H1 (cell line): ENCODE measurements at regions not wholly inside any gene's neighbourhood (a gene's known extent, or its start where the extent isn't known, plus 50 kb on each side); places are given as distances from the start of the nearest gene placed in this dataset.

Experiments
- CTCF ChIA-PET: fragments of 300-600 bp; sonication (Branson Sonifier 250); formaldehyde crosslinking; loops from one replicate; lab custom pipeline; 2021; ENCODE audit not compliant: partially characterized antibody; lab: Charles Lee
- POLR2A ChIA-PET: fragments of 300-600 bp; sonication (Branson Sonifier 250); formaldehyde crosslinking; loops from one replicate; lab custom pipeline; 2021; ENCODE audit warnings: inconsistent platforms; ENCODE audit not compliant: partially characterized antibody; lab: Charles Lee
- DNase-seq, 2 experiments: peaks; one replicate each; pipeline versions ENCODE4 v3.0.0 to v3.0.0-alpha.2; 2010 to 2022; ENCODE audit warnings: low spot score in 2 of 2, low read depth in 1 of 2, mixed read lengths in 1 of 2
- FAIRE-seq: peaks from 2 replicates; lab custom pipeline; 2011; peaks lifted over from hg19 to GRCh38; lab: Jason Lieb, UNC
- H2AFZ ChIP-seq: 2 replicates; pipeline ENCODE4 v1.8.1; 2012; ENCODE audit warnings: low read length, inconsistent platforms
- H2AK5ac ChIP-seq: 2 replicates; pipeline ENCODE4 v1.6.1; 2013; ENCODE audit warnings: low read depth, low read length
- H2BK120ac ChIP-seq: replicated peaks from 2 replicates; pipeline ENCODE3; 2013; ENCODE audit warnings: low read depth, low read length, inconsistent platforms
- H2BK12ac ChIP-seq: 2 replicates; pipeline ENCODE4 v1.6.1; 2013; ENCODE audit warnings: low read depth, low read length
- H2BK15ac ChIP-seq: 2 replicates; pipeline ENCODE4 v1.6.1; 2013; ENCODE audit warnings: low read length
- H2BK20ac ChIP-seq: 2 replicates; pipeline ENCODE4 v1.6.1; 2013; ENCODE audit warnings: low read length
- H2BK5ac ChIP-seq: 2 replicates; pipeline ENCODE4 v1.6.1; 2013; ENCODE audit warnings: low read depth, low read length
- H3K14ac ChIP-seq: 2 replicates; pipeline ENCODE4 v1.6.1; 2013; ENCODE audit warnings: inconsistent platforms; ENCODE audit not compliant: insufficient read length
- H3K18ac ChIP-seq: 2 replicates; pipeline ENCODE4 v1.6.1; 2013; ENCODE audit warnings: low read length; ENCODE audit errors: extremely low read depth
- H3K23ac ChIP-seq: 2 replicates; pipeline ENCODE4 v1.6.1; 2013; ENCODE audit warnings: inconsistent platforms; ENCODE audit not compliant: insufficient read length
- H3K23me2 ChIP-seq: 2 replicates; pipeline ENCODE4 v1.6.1; 2013; ENCODE audit warnings: low read depth, low read length
- H3K27ac ChIP-seq: 2 replicates; pipeline ENCODE4 v1.6.1; 2011; ENCODE audit warnings: low read depth, low read length, inconsistent platforms
- H3K27me3 ChIP-seq, 4 experiments: replicated peaks in 1 of 4; 1 replicate in 1 of 4; 2 replicates in 3 of 4; pipeline versions ENCODE4 v1.6.1 to v1.8.1; 2011 to 2013; ENCODE audit warnings: low read length in 3 of 4, mild to moderate bottlenecking in 3 of 4, inconsistent platforms in 2 of 4, mixed read lengths in 2 of 4, moderate library complexity in 1 of 4; ENCODE audit not compliant: control insufficient read depth in 3 of 4, insufficient read depth in 3 of 4; ENCODE audit errors: extremely low read depth in 1 of 4
- H3K36me3 ChIP-seq, 4 experiments: 2 replicates each; pipeline versions ENCODE4 v1.6.1 to v1.8.1; 2011 to 2013; ENCODE audit warnings: mild to moderate bottlenecking in 4 of 4, low read length in 3 of 4, moderate library complexity in 2 of 4, control low read depth in 1 of 4, inconsistent platforms in 1 of 4; ENCODE audit not compliant: insufficient read depth in 4 of 4, control insufficient read depth in 2 of 4
- H3K4ac ChIP-seq: replicated peaks from 2 replicates; pipeline ENCODE3; 2013; ENCODE audit warnings: low read length, low read depth, mixed read lengths, inconsistent platforms; ENCODE audit not compliant: insufficient read length
- H3K4me1 ChIP-seq, 4 experiments: replicated peaks in 1 of 4; 1 replicate in 1 of 4; 2 replicates in 3 of 4; pipeline versions ENCODE4 v1.6.1 to v1.8.1; 2011 to 2013; ENCODE audit warnings: low read length in 3 of 4, inconsistent platforms in 2 of 4, mixed read lengths in 1 of 4; ENCODE audit not compliant: insufficient read depth in 4 of 4, control insufficient read depth in 3 of 4
- H3K4me2 ChIP-seq, 2 experiments: 2 replicates each; pipeline versions ENCODE4 v1.6.1 to v1.8.1; 2011 to 2013; ENCODE audit warnings: low read depth in 2 of 2, low read length in 2 of 2, control low read depth in 1 of 2, inconsistent platforms in 1 of 2, mild to moderate bottlenecking in 1 of 2; ENCODE audit not compliant: insufficient read depth in 1 of 2
- H3K4me3 ChIP-seq, 4 experiments: fragments of 200-600, 300-600 bp in 1 of 4; sonication (generic), shearing (Covaris generic), sonication (Bioruptor Twin) in 1 of 4; 2 replicates each; pipeline versions ENCODE4 v1.5.1 to v1.8.1; 2011 to 2016; ENCODE audit warnings: low read length in 4 of 4, low read depth in 3 of 4, control low read depth in 2 of 4, inconsistent platforms in 2 of 4, mild to moderate bottlenecking in 2 of 4, mixed read lengths in 1 of 4, moderate library complexity in 1 of 4; ENCODE audit not compliant: insufficient read depth in 2 of 4; ENCODE audit errors: extremely low read depth in 1 of 4
- H3K56ac ChIP-seq: replicated peaks from 2 replicates; pipeline ENCODE3; 2013; ENCODE audit warnings: low read depth, mild to moderate bottlenecking, mixed read lengths, low read length, inconsistent platforms; ENCODE audit not compliant: insufficient read length
- H3K79me1 ChIP-seq: 2 replicates; pipeline ENCODE4 v1.6.1; 2013; ENCODE audit warnings: low read depth, low read length, control low read depth
- H3K79me2 ChIP-seq, 2 experiments: 2 replicates each; pipeline versions ENCODE4 v1.6.1 to v1.8.1; 2012 to 2013; ENCODE audit warnings: low read length in 2 of 2, mild to moderate bottlenecking in 2 of 2, inconsistent platforms in 1 of 2; ENCODE audit not compliant: insufficient read depth in 2 of 2, control insufficient read depth in 1 of 2
- H3K9ac ChIP-seq, 4 experiments: replicated peaks in 1 of 4; 1 replicate in 1 of 4; 2 replicates in 3 of 4; pipeline versions ENCODE4 v1.6.1 to v1.8.1; 2011 to 2013; ENCODE audit warnings: low read depth in 3 of 4, low read length in 3 of 4, control low read depth in 2 of 4, mild to moderate bottlenecking in 2 of 4, moderate library complexity in 2 of 4, inconsistent platforms in 1 of 4; ENCODE audit errors: extremely low read depth in 1 of 4
- H3K9me3 ChIP-seq, 2 experiments: 2 replicates each; pipeline versions ENCODE4 v1.6.1 to v1.8.1; 2012 to 2013; ENCODE audit warnings: mild to moderate bottlenecking in 2 of 2, moderate library complexity in 2 of 2, control low read depth in 1 of 2, inconsistent platforms in 1 of 2, low read depth in 1 of 2, low read length in 1 of 2, mixed read lengths in 1 of 2; ENCODE audit not compliant: insufficient read depth in 2 of 2
- H4K20me1 ChIP-seq, 2 experiments: replicated peaks in 1 of 2; 2 replicates each; pipeline versions ENCODE3 to v1.8.1; 2011 to 2013; ENCODE audit warnings: inconsistent platforms in 2 of 2, low read length in 2 of 2, mild to moderate bottlenecking in 1 of 2; ENCODE audit not compliant: insufficient read depth in 2 of 2, control insufficient read depth in 1 of 2
- H4K5ac ChIP-seq: 2 replicates; pipeline ENCODE4 v1.6.1; 2013; ENCODE audit warnings: low read length, low read depth, mixed read lengths, inconsistent platforms; ENCODE audit not compliant: insufficient read length
- H4K8ac ChIP-seq: 2 replicates; pipeline ENCODE4 v1.8.0; 2013; ENCODE audit warnings: mild to moderate bottlenecking, moderate library complexity, low read length, inconsistent platforms; ENCODE audit not compliant: insufficient read depth; ENCODE audit errors: extremely low read depth
- H4K91ac ChIP-seq: replicated peaks from 2 replicates; pipeline ENCODE3; 2013; ENCODE audit warnings: low read length, mixed read lengths, inconsistent platforms; ENCODE audit not compliant: insufficient read length
- ATF2 ChIP-seq: IDR thresholded peaks from 2 replicates; pipeline ENCODE4 v1.6.1; 2012; ENCODE audit warnings: low read length, inconsistent platforms
- BRCA1 ChIP-seq: IDR thresholded peaks from 2 replicates; pipeline ENCODE4 v1.6.1; 2012; ENCODE audit warnings: low read depth, low read length, improper control_type of control experiment
- CBX8 ChIP-seq: fragments of 300-800, 300-1000 bp; sonication (generic); IDR thresholded peaks from 2 replicates; pipeline ENCODE4 v1.7.1; 2016; ENCODE audit warnings: low read depth, low read length, borderline replicate concordance
- POLR2AphosphoS5 ChIP-seq: IDR thresholded peaks from 2 replicates; pipeline ENCODE4 v1.6.1; 2011; ENCODE audit warnings: low read depth, low read length
- TAF7 ChIP-seq: optimal IDR thresholded peaks from 2 replicates; pipeline ENCODE3; 2011; ENCODE audit warnings: low read depth, mild to moderate bottlenecking, inconsistent platforms, low read length, moderate library complexity, borderline replicate concordance
- YY1 ChIP-seq: IDR thresholded peaks from 2 replicates; pipeline ENCODE4 v1.6.1; 2011; ENCODE audit warnings: low read depth, mild to moderate bottlenecking, low read length
- WGBS, 2 experiments: shearing (Covaris generic) in 1 of 2; methylation state at CpG; one replicate each; pipeline versions ENCODE4 v1.1.6 to v1.1.7; 2013 to 2015; ENCODE audit warnings: low lambda C conversion rate in 2 of 2, mixed read lengths in 2 of 2, inconsistent platforms in 1 of 2, low coverage in 1 of 2, missing lambda C conversion rate in 1 of 2; ENCODE audit not compliant: insufficient replicate concordance in 2 of 2, insufficient coverage in 1 of 2, insufficient read length in 1 of 2; ENCODE audit errors: extremely low coverage in 1 of 2, missing lambda C conversion rate in 1 of 2; 5-methylcytosine and 5-hydroxymethylcytosine counted together

- ChIA-PET CTCF (no interaction called here), POLR2A (no interaction called here)
- Histone ChIP-seq H2BK20ac (no peak overlapping the region), H4K20me1 (peaks cover 10 to 15% of the 10 kb centered on the region in 2 experiments), H3K79me1 (no peaks in the 10 kb centered on the region), H4K5ac (no peak overlapping the region), H3K4me1 (peaks cover 0 to 11% (median 6%) of the 10 kb centered on the region in 4 experiments; a peak in 5 of 7 replicates), H4K8ac (no peak overlapping the region), H3K36me3 (peaks cover 0 to 6% (median 0%) of the 10 kb centered on the region in 4 experiments; a peak in 1 of 8 replicates), H3K4ac (no peak overlapping the region), H2BK12ac (no peak overlapping the region), H3K18ac (no peak overlapping the region), H2AFZ (no peak overlapping the region), H3K79me2 (no peaks in the 10 kb centered on the region), H3K9me3 (no peaks in the 10 kb centered on the region), H3K4me2 (no peak overlapping the region; a peak in 1 of 4 replicates), H3K23ac (no peak overlapping the region), H3K27me3 (peaks cover 43 to 76% (median 66%) of the 10 kb centered on the region in 4 experiments), H3K23me2 (peaks cover 7% of the 10 kb centered on the region; the same call in 1 of the 2 replicates), H3K56ac (no peak overlapping the region), H3K4me3 (no peak overlapping the region), H2BK15ac (no peak overlapping the region), H3K27ac (no peak overlapping the region), H4K91ac (no peak overlapping the region), H2BK120ac (no peak overlapping the region), H3K14ac (no peak overlapping the region), H2BK5ac (no peak overlapping the region), H3K9ac (no peak overlapping the region), H2AK5ac (no peak overlapping the region)
- 58% methylated on average over 2 of the region's 2 CpGs; no CpG with 5 or more reads in 1 of the 2 experiments for WGBS, 2 experiments
- FAIRE-seq: no peak
- TF ChIP-seq BRCA1 (no peak), CBX8 (no peak), POLR2AphosphoS5 (no peak), ATF2 (no peak), YY1 (no peak), TAF7 (no peak)
- no peak for DNase-seq
These were observed 77.3 kb upstream of the TBCA start for GRCh38 chr5:77853353-77853907.
